Ovary (tissue), 3 donors: ENCODE measurements at regions not wholly inside any gene's neighbourhood (a gene's known extent, or its start where the extent isn't known, plus 50 kb on each side); places are given as distances from the start of the nearest gene placed in this dataset.

Experiments
- CTCF ChIP-seq, 3 donors: fragments of 450-650 bp in 2 of 3; fragments of 200-600 bp in 1 of 3; IDR thresholded peaks; one replicate each; pipeline versions ENCODE4 v1.5.1 to v1.8.0; 2016 to 2022; ENCODE audit warnings: antibody characterized with exemption in 3 of 3, mild to moderate bottlenecking in 1 of 3
- EP300 ChIP-seq: sonication (generic); formaldehyde crosslinking; IDR thresholded peaks from one replicate; pipeline ENCODE4 v1.6.1; 2017; ENCODE audit warnings: antibody characterized with exemption
- POLR2A ChIP-seq: fragments of 450-650 bp; IDR thresholded peaks from one replicate; pipeline ENCODE4 v1.6.1; 2017; ENCODE audit warnings: antibody characterized with exemption, mild to moderate bottlenecking, moderate library complexity
- donor health status: DM: no; HTN: no; CAD: no.

GRCh38 chr7:86916277-86916825 lies 143.1 kb downstream of the ELAPOR2 start:
- no peak for TF ChIP-seq CTCF (IDR thresholded peaks at IDR 0.05)
- no peak for TF ChIP-seq POLR2A
- TF ChIP-seq EP300: no peak
